ENCODE measurements at regions not wholly inside any gene's neighbourhood (a gene's known extent, or its start where the extent isn't known, plus 50 kb on each side); places are given as distances from the start of the nearest gene placed in this dataset.

DNA sequence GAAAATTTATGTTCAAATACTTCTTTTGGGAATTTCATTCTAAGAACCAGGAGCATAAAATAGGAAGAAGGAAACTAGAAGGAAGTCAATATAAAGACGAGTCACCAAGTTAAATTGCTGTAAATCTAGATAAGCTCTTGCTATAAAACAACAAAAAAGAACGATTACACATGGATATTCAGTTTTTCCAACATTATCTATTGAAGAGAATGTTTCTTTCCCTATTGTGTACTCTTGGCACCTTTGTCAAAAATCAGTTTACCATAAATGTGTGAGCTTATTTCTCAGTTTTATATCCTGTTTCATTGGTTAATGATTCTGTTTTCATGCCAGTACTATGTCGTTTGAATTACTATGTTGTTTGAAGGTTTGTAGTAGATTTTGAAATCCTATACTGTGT lies 536.3 kb upstream of the MKI67 start:
- DNase-seq (ENCODE audit: low read depth) = no peak

DNA sequence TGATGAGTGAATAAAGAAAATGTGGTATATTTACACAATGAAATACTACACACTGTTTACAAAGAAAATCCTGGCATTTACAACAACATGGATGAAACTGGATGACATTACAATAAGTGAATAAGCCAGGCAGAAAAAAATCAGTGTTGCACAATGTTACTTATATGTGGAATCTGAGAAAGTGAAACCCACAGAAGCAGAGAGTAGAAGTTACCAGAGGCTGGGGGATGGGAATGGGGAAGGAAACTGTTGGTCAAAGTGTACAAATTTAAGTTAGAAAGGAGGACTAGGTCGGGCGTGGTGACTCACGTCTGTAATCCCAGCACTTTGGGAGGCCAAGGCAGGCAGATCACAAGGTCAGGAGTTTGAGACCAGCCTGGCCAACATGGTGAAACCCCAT lies 538.5 kb upstream of the MKI67 start:
- no peak for DNase-seq (ENCODE audit: low read depth)

DNA sequence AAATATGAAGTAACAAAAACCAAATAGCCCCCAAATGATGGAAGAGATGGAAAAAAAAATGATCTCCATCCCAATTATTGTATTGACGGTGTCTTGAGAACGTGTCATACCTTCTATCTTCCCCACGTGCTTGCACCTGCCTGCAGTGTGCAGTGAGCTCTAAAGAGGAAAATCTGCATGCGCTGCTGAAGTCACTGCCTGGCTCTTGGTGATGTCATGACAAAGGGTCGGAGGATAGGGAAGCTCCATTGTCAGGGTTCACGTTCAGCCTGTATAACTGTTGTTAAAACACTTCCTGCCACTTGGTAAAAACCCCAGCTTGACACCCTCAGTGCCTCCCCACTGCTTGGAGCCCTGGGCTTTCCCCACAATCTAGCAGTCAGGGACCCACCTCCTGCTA lies 549.2 kb upstream of the MKI67 start:
- DNase-seq (ENCODE audit: low read depth) = no peak

GRCh38 chr10:128680116-128680515 lies 553.9 kb upstream of the MKI67 start:
- DNase-seq (ENCODE audit: low read depth) = no peak

GRCh38 chr10:128684215-128684614 lies 558.0 kb upstream of the MKI67 start:
- no peak for DNase-seq (ENCODE audit: low read depth)

DNA sequence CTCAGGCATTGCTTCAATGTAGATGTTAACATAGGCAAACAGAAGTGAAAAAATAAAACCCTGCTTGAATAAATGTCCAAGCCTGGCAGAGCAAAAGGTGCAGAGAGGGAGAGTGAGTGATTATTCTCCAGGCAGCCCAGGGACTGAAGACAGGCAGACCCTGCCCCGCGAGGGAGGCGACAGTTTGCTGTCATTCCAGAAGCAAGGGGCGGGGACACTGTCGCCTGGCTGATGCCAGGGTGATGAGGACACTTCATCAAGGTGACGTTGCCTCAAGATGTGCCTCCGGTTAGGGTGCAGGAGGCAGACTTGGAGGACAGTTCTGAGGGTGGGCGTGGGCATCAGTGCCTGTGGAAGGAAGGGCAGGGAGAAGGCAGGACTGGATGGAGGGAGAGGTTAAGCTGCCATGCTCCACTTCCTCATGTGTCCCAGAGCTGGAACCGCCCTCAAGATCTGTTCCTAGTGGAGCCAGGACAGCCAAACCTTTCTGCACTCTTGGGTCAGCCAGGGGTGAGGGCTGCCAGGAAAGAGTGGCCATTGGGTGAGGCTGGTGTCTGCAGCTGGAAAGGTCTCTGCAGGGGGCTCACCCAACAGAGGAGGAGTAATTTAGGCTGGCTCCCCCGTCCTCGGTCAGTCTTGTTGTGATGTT lies 560.5 kb upstream of the MKI67 start:
- no peak for DNase-seq (ENCODE audit: low read depth)

- DNase-seq (ENCODE audit: low read depth) = no peak
Measured at GRCh38 chr10:128687408-128687807, 561.2 kb upstream of the MKI67 start.

DNA sequence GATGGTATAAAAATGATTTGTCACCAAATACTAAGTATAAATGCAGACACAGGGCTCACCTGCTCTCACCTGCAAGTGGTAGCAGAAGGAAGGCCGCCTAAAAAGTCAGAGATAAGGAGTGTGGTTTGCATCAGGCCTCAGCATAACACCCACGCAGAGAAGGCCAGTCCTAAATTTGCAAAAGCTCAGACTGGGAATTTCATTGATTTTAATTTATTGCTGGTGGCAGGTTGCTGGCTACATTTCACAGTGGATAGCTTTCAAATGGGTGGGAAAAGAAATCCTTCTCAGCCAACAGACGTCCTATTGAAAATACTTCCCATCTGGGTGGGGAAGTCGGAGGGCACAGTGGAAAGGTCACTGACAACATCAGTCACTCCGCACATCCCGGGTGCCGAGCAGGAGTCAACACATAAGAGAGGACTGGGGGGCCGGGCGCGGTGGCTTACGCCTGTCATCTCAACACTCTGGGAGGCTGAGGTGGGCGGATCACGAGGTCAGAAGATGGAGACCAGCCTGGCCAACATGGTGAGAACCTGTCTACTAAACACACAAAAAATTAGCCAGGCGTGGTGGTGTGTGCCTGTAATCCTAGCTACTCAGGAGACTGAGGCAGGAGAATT lies 561.8 kb upstream of the MKI67 start:
- DNase-seq (ENCODE audit: low read depth) = no peak

GRCh38 chr10:128689667-128690066 lies 563.4 kb upstream of the MKI67 start:
- DNase-seq (ENCODE audit: low read depth) = no peak

DNA sequence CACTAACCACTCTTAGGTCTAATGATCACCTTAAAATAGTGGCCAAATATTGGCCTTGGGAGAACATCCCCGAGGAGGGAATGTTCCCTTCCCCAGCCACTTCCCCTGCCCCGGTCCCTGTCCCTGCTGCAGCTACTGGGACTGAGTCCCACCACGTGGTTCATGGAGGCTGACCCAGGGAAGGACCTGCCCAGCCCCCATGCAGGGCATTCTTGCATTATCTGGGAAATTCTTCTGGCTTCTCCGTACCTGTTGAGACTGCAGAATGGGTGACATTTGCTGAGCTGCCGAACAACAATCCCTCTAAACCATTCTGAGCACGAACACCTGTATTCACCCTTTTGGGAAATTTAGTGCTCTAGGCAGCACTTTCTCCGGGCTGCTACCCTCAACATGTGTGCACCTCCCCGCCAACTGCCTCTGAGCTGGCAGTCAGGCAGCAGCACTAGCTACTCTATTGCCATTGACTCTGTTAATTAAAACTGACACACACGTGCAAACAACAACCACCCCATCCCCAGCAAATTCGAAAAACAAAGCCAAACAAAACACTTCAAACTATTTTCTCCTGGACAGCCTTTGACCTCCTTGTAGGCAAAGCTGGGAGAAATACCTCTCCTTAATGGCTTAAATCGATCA lies 567.4 kb upstream of the MKI67 start:
- no peak for DNase-seq (ENCODE audit: low read depth)

- no peak for DNase-seq (ENCODE audit: low read depth)
Measured at GRCh38 chr10:128694168-128694850, 568.1 kb upstream of the MKI67 start.

GRCh38 chr10:128694851-128695725 lies 568.9 kb upstream of the MKI67 start:
- no peak for DNase-seq (ENCODE audit: low read depth)

GRCh38 chr10:128695931-128696330 lies 569.7 kb upstream of the MKI67 start:
- no peak for DNase-seq (ENCODE audit: low read depth)

GRCh38 chr10:128697437-128697836 lies 571.2 kb upstream of the MKI67 start:
- no peak for DNase-seq (ENCODE audit: low read depth)

GRCh38 chr10:128701381-128701780 lies 575.2 kb upstream of the MKI67 start:
- no peak for DNase-seq (ENCODE audit: low read depth)

- DNase-seq (ENCODE audit: low read depth) = no peak
Measured at GRCh38 chr10:128701837-128702236, 575.6 kb upstream of the MKI67 start.

GRCh38 chr10:128704716-128705115 lies 578.5 kb upstream of the MKI67 start:
- DNase-seq (ENCODE audit: low read depth) = no peak

DNA sequence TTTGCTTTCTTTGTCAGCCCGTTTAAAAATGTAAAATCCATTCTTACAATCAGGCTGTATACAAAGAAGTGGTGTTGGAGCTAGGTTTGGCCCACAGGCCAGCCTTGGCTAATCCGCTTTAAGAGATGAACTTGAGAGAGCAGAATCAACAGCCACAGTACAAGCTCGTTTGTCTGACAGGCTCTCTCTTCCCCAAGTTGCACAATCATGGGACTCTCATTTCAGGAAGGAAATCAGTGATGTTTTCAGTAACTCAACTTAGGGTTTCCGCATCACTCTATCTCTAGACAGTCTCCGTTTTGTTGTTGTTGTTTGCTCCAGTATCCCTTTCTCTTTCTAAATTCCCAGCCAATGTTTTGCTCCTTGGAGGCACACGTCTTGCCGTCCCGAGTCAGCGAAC lies 582.0 kb upstream of the MKI67 start:
- DNase-seq (ENCODE audit: low read depth) = no peak

GRCh38 chr10:128709686-128710085 lies 583.5 kb upstream of the MKI67 start:
- DNase-seq (ENCODE audit: low read depth) = no peak

DNA sequence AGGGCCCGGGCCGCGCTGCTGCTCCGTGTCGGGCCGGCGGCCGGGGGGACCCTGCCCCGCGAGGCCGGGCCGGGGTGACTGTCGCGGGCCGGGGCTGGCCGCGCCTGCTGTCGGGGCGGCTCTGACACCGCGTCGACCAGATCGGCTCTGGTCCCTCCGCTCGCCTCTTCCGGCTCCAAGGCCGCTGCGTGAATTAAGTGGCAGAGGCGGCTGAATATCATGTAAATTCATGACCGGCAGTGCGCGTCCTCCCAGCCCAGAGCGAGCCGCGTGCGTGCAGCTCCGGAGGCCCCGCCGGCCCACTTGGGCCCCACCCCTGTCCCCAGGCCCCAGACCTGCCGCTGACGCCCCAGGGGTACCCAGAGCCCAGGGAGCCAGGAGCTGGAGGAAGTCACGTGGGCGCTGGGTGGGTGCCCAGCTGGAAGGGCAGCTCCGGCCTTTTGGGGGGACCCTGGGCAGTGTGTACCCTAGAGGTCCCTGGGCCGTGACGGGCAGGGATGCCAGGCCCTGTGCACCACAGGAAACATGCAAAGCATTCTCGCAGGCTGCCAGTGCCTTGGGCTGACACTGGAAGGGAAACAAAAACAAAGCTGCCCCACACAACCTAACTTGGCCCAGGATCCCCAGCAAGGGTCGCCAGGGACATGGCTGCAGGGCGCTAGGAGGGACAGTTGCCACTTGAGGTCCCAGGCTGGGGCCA lies 584.0 kb upstream of the MKI67 start:
- DNase-seq (ENCODE audit: low read depth) = no peak

DNA sequence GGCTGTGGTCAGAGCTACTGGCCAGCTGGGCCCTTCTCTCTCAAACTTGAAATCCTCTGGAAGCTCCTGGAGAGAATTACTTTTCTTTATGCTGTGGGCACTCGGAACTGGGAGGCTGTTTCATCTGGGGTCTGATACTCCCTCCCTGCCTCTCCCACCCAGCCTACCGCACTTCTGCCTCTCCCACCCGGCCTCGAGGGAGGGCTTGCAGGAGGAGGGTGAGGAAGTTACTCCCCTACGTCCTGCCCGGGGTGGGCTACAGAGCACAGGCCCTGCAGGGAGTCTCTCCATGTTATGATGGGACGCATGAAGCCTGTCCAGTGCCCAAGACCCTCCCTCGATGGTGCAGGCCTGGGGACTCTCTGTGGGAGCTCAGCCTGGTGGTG lies 584.6 kb upstream of the MKI67 start:
- no peak for DNase-seq (ENCODE audit: low read depth)

DNA sequence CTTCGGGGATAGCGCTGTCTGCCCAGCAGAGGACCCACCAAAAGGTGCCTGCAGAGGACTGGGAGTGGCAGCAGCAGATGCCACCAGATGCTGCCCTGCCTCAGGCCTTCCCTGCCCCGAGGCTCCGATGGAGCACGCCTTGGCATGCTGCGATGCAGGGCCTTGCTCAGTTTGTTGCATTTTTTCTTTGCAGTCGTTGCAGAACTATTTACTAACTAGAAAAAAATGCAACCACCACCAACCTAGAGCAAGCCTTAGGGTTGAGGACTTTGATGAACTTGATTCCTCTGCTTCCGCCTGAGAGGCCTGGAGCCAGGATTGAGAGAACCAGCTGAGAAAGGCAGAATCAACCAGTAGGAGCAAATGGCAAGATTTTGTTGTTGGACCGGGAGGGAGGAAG lies 585.6 kb upstream of the MKI67 start:
- DNase-seq (ENCODE audit: low read depth) = no peak
